ENCODE measurements at regions not wholly inside any gene's neighbourhood (a gene's known extent, or its start where the extent isn't known, plus 50 kb on each side); places are given as distances from the start of the nearest gene placed in this dataset.

GRCh38 chr11:36988556-36988955 lies 390.5 kb upstream of the RAG2 start:
- no peak overlapping the region for H3K4me2 ChIP-seq (replicated peaks; ENCODE audit: extremely low read depth, low read length, poor library complexity, severe bottlenecking)
- H3K4me3 ChIP-seq (replicated peaks in 1 of 3; ENCODE audit: low read depth in 2 of 3, low read length in 3 of 3) = no peak overlapping the region
- H3K4me3 Mint-ChIP-seq = no peak overlapping the region
- intact Hi-C loops (cut with micrococcal nuclease) = no loop called here
- peaks cover 0 to 5% (median 3%) of the 10 kb centered on the region in 7 donors for H3K9me3 Mint-ChIP-seq
- no peaks in the 10 kb centered on the region for H3K36me3 ChIP-seq (replicated peaks in 1 of 2; ENCODE audit: control insufficient read depth in 1 of 2, insufficient read depth in 2 of 2, low read length in 2 of 2)
- H3K27ac ChIP-seq (ENCODE audit: low read depth in 1 of 2, low read length in 2 of 2) = no peak overlapping the region
- no peak overlapping the region for H3K9ac ChIP-seq (ENCODE audit: insufficient read depth, low read length, poor library complexity, severe bottlenecking)
- H3K27me3 ChIP-seq (ENCODE audit: control insufficient read depth in 2 of 2, insufficient read depth in 2 of 2, low read length in 2 of 2) = no peaks in the 10 kb centered on the region
- H3K9me3 ChIP-seq (replicated peaks in 1 of 2; ENCODE audit: control insufficient read depth in 1 of 2, insufficient read depth in 1 of 2, low read length in 2 of 2) = no peaks in the 10 kb centered on the region
- no peaks in the 10 kb centered on the region for H4K20me1 ChIP-seq (ENCODE audit: insufficient read depth, low read length)
- peaks cover 0 to 2% (median 0%) of the 10 kb centered on the region in 3 donors for H3K27me3 Mint-ChIP-seq (ENCODE audit: low read depth in 3 of 3)
- no peaks in the 10 kb centered on the region for H3K4me1 Mint-ChIP-seq
- no peak overlapping the region for H2AFZ ChIP-seq (ENCODE audit: insufficient read depth, low read depth, low read length, poor library complexity, severe bottlenecking)
- TF ChIP-seq CTCF (IDR thresholded peaks at IDR 0.05) = no peak
- H3K27ac Mint-ChIP-seq = no peak overlapping the region
- no peaks in the 10 kb centered on the region for H3K36me3 Mint-ChIP-seq
- no peaks in the 10 kb centered on the region for H3K79me2 ChIP-seq (ENCODE audit: insufficient read depth, low read length)
- WGBS (ENCODE audit: insufficient coverage) = no CpG with 5 or more reads among the region's 1 CpG
- H3K4me1 ChIP-seq (ENCODE audit: control insufficient read depth in 1 of 2, insufficient read depth in 2 of 2, low read length in 2 of 2) = no peaks in the 10 kb centered on the region
- DNase-seq = no peak

GRCh38 chr11:36985562-36985961 lies 387.5 kb upstream of the RAG2 start:
- no peaks in the 10 kb centered on the region for H3K79me2 ChIP-seq (ENCODE audit: insufficient read depth, low read length)
- Mint-ChIP-seq H3K27ac (no peak overlapping the region), H3K4me1 (no peaks in the 10 kb centered on the region), H3K36me3 (no peaks in the 10 kb centered on the region), H3K4me3 (no peak overlapping the region), H3K27me3 (ENCODE audit: low read depth in 3 of 3) (peaks cover 0 to 2% (median 0%) of the 10 kb centered on the region in 3 donors), H3K9me3 (peaks cover 3 to 14% (median 9%) of the 10 kb centered on the region in 7 donors)
- no peak overlapping the region for H2AFZ ChIP-seq (ENCODE audit: insufficient read depth, low read depth, low read length, poor library complexity, severe bottlenecking)
- no peak overlapping the region for H3K4me2 ChIP-seq (replicated peaks; ENCODE audit: extremely low read depth, low read length, poor library complexity, severe bottlenecking)
- no peak overlapping the region for H3K9ac ChIP-seq (ENCODE audit: insufficient read depth, low read length, poor library complexity, severe bottlenecking)
- H4K20me1 ChIP-seq (ENCODE audit: insufficient read depth, low read length) = no peaks in the 10 kb centered on the region
- no peak overlapping the region for H3K27ac ChIP-seq (ENCODE audit: low read depth in 1 of 2, low read length in 2 of 2)
- H3K36me3 ChIP-seq (replicated peaks in 1 of 2; ENCODE audit: control insufficient read depth in 1 of 2, insufficient read depth in 2 of 2, low read length in 2 of 2) = no peaks in the 10 kb centered on the region
- H3K9me3 ChIP-seq (replicated peaks in 1 of 2; ENCODE audit: control insufficient read depth in 1 of 2, insufficient read depth in 1 of 2, low read length in 2 of 2) = peaks cover 5 to 7% of the 10 kb centered on the region in 2 donors
- DNase-seq = no peak
- H3K4me3 ChIP-seq (replicated peaks in 1 of 3; ENCODE audit: low read depth in 2 of 3, low read length in 3 of 3) = no peak overlapping the region
- no peaks in the 10 kb centered on the region for H3K27me3 ChIP-seq (ENCODE audit: control insufficient read depth in 2 of 2, insufficient read depth in 2 of 2, low read length in 2 of 2)
- H3K4me1 ChIP-seq (ENCODE audit: control insufficient read depth in 1 of 2, insufficient read depth in 2 of 2, low read length in 2 of 2) = no peaks in the 10 kb centered on the region
- TF ChIP-seq CTCF (IDR thresholded peaks at IDR 0.05) = no peak
- intact Hi-C loops (cut with micrococcal nuclease) = no loop called here
- WGBS (ENCODE audit: insufficient coverage) = 100% methylated on average over 2 of the region's 3 CpGs
